DND-41 (cell line): ENCODE measurements at regions not wholly inside any gene's neighbourhood (a gene's known extent, or its start where the extent isn't known, plus 50 kb on each side); places are given as distances from the start of the nearest gene placed in this dataset.

Source experiments
- ATAC-seq: fragments of 200-7000 bp; cut with Tn5 transposase; 3 replicates; pipeline ENCODE4 v1.9.1; 2021; ENCODE audit warnings: low read depth; ENCODE audit not compliant: insufficient read depth
- DNase-seq: peaks from one replicate; pipeline ENCODE4 v3.0.0-alpha.2; 2020
- H2AFZ ChIP-seq: 2 replicates; pipeline ENCODE4 v1.6.0; 2012; ENCODE audit warnings: low read depth, low read length
- H3K27ac ChIP-seq: 2 replicates; pipeline ENCODE4 v1.5.1; 2012; ENCODE audit warnings: low read length, inconsistent platforms
- H3K27me3 ChIP-seq: fragments of 200-600 bp; sonication (generic); 2 replicates; pipeline ENCODE4 v1.6.0; 2012; ENCODE audit warnings: low read length, mild to moderate bottlenecking, inconsistent platforms; ENCODE audit not compliant: insufficient read depth, poor library complexity
- H3K36me3 ChIP-seq: 2 replicates; pipeline ENCODE4 v1.5.1; 2012; ENCODE audit warnings: low read length, inconsistent platforms; ENCODE audit not compliant: insufficient read depth
- H3K4me1 ChIP-seq: 2 replicates; pipeline ENCODE4 v1.5.1; 2012; ENCODE audit warnings: mild to moderate bottlenecking, low read length; ENCODE audit not compliant: insufficient read depth
- H3K4me2 ChIP-seq: 2 replicates; pipeline ENCODE4 v1.6.0; 2012; ENCODE audit warnings: mild to moderate bottlenecking, moderate library complexity, low read length, inconsistent platforms; ENCODE audit not compliant: insufficient read depth
- H3K4me3 ChIP-seq, 2 experiments: fragments of 200-600 bp in 1 of 2; shearing (Covaris generic) in 1 of 2; 2 replicates each; pipeline ENCODE4 v1.5.1; 2012 to 2016; ENCODE audit warnings: inconsistent platforms in 2 of 2, low read length in 2 of 2, mild to moderate bottlenecking in 2 of 2, low read depth in 1 of 2, moderate library complexity in 1 of 2
- H3K79me2 ChIP-seq: 2 replicates; pipeline ENCODE4 v1.6.0; 2012; ENCODE audit warnings: low read length, inconsistent platforms; ENCODE audit not compliant: insufficient read depth
- H3K9ac ChIP-seq: 2 replicates; pipeline ENCODE4 v1.6.0; 2012; ENCODE audit warnings: low read depth, mild to moderate bottlenecking, inconsistent platforms, low read length, moderate library complexity
- H3K9me3 ChIP-seq: 2 replicates; pipeline ENCODE4 v1.5.1; 2012; ENCODE audit warnings: low read length, moderate library complexity, mild to moderate bottlenecking, inconsistent platforms; ENCODE audit not compliant: insufficient read depth, severe bottlenecking
- H4K20me1 ChIP-seq: 2 replicates; pipeline ENCODE4 v1.6.0; 2012; ENCODE audit warnings: low read length; ENCODE audit not compliant: insufficient read depth
- CTCF ChIP-seq: IDR thresholded peaks from 2 replicates; pipeline ENCODE4 v1.5.1; 2012; ENCODE audit warnings: borderline replicate concordance, low read length, moderate library complexity, mild to moderate bottlenecking; ENCODE audit not compliant: poor library complexity, severe bottlenecking; ENCODE audit errors: extremely low read depth
- EZH2 ChIP-seq: IDR thresholded peaks from 3 replicates; pipeline ENCODE4 v1.6.1; 2012; ENCODE audit warnings: borderline replicate concordance, low read depth, mild to moderate bottlenecking, moderate library complexity, low read length, inconsistent platforms; ENCODE audit not compliant: severe bottlenecking

GRCh38 chr4:13112030-13112429 lies 372.1 kb downstream of the RAB28 start:
- H3K9me3 ChIP-seq = no peaks in the 10 kb centered on the region
- TF ChIP-seq CTCF (no peak), EZH2 (no peak)
- no peaks in the 10 kb centered on the region for H4K20me1 ChIP-seq
- no peak overlapping the region for H3K4me3 ChIP-seq
- H3K27me3 ChIP-seq = no peaks in the 10 kb centered on the region
- H3K79me2 ChIP-seq = no peaks in the 10 kb centered on the region
- H2AFZ ChIP-seq = no peak overlapping the region
- ATAC-seq (no peak), DNase-seq (no peak)
- no peak overlapping the region for H3K4me2 ChIP-seq
- no peaks in the 10 kb centered on the region for H3K36me3 ChIP-seq
- H3K4me1 ChIP-seq = no peaks in the 10 kb centered on the region
- no peak overlapping the region for H3K27ac ChIP-seq
- H3K9ac ChIP-seq = no peak overlapping the region

GRCh38 chr4:13109536-13109935 lies 374.6 kb downstream of the RAB28 start:
- Histone ChIP-seq H3K4me2 (no peak overlapping the region), H3K4me1 (no peaks in the 10 kb centered on the region), H3K36me3 (no peaks in the 10 kb centered on the region), H3K4me3 (no peak overlapping the region), H4K20me1 (no peaks in the 10 kb centered on the region), H3K9ac (no peak overlapping the region), H3K9me3 (no peaks in the 10 kb centered on the region), H3K79me2 (no peaks in the 10 kb centered on the region), H3K27me3 (no peaks in the 10 kb centered on the region), H2AFZ (no peak overlapping the region), H3K27ac (no peak overlapping the region)
- TF ChIP-seq CTCF = no peak
- TF ChIP-seq EZH2 = no peak
- no peak for ATAC-seq
- no peak for DNase-seq

- no peak for ATAC-seq
- DNase-seq = no peak
- Histone ChIP-seq H3K4me3 (no peak overlapping the region), H4K20me1 (no peaks in the 10 kb centered on the region), H3K79me2 (no peaks in the 10 kb centered on the region), H3K27me3 (no peaks in the 10 kb centered on the region), H3K4me2 (no peak overlapping the region), H3K27ac (no peak overlapping the region), H3K4me1 (no peaks in the 10 kb centered on the region), H2AFZ (no peak overlapping the region), H3K9ac (no peak overlapping the region), H3K36me3 (no peaks in the 10 kb centered on the region), H3K9me3 (no peaks in the 10 kb centered on the region)
- no peak for TF ChIP-seq CTCF
- TF ChIP-seq EZH2 = no peak
Measured at GRCh38 chr4:13108096-13108495, 376.0 kb downstream of the RAB28 start.
